NCI-H748 treated with DMSO at 0.1 percent for 48 hours (cell line): ENCODE measurements at regions not wholly inside any gene's neighbourhood (a gene's known extent, or its start where the extent isn't known, plus 50 kb on each side); places are given as distances from the start of the nearest gene placed in this dataset.

Source experiments
- DNase-seq: peaks from one replicate; lab custom pipeline; 2025; lab: John Stamatoyannopoulos, UW

DNA sequence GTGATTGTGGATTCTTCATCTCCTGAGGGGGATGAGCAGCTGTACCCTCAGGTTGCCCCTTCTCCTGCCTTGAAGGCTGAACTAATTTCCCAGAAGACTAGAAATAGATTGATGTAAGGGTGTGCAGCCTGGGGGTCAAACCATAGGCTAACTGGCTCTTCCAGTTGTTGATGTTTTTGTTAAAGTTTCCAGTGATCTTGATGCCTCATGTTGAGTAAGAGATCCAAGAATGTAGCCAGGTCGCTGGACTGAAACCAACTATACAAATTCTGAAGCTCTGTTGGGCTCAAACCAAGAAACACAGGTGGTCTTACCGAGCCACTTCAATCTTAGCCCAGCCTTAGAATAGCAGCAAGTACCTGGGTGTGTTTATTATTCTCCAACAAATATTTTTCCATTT lies 391.8 kb downstream of the KLF5 start:
- DNase-seq, result no peak

DNA sequence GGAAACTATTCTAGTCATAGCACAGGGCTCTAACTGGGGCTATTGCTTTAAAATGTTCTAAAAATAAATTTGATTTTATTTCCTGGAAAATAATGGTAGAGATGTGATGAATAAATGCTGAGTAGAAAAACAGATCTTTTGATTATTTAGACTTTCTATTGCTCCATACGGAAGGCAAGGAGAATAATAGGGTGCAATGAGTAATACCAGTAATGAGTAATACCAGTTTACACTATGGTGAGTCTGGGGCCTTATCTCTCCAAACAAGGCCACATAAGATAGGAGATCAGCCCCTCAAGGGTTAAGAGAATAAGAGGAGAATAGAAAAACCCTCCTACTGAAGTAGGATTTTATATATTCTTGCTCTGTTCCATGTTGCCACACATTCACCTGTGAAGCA lies 390.4 kb downstream of the KLF5 start:
- no peak for DNase-seq

- no peak for DNase-seq
Observed at GRCh38 chr13:73440296-73440895, 381.6 kb downstream of the KLF5 start.

DNA sequence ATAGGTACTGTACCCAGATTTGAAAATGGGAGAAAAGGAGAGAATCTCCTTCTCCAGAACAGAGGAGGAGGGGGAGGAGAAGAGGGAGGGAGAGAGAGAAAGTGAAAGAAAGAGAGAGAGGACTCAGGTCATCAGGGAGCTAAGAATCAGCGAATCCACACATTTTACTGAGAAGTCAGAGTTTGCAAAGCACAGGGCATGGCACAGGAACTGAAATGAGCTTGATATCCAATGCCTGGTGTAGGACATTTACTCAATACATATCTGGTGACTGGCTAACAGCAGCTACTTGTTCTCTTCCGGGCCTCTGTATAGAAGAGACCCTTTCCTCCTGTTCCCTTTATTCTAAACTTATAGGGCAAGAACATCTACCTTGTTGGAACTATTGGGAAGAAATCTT lies 375.1 kb downstream of the KLF5 start:
- DNase-seq, result no peak

- DNase-seq, result no peak
Observed at GRCh38 chr13:73433458-73433857, 374.7 kb downstream of the KLF5 start.

DNA sequence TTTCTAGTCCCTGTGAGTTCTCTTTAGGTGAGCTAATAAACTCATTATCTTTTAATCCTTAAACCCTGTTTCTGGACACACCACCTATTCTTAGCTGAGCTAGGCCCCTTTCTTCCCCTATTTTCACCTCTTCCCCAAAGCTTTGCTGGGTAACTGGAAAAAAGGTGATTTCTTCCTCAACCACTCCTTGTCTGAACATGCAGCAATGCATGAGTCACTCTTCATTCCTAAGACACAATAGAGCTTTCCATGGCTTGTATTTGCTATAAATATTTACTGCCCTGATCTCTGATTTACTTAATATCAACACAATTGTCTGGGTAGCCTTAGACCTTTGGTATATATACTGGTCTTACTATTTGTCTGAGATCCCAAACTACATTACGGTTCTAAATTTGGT lies 370.9 kb downstream of the KLF5 start:
- no peak for DNase-seq

DNA sequence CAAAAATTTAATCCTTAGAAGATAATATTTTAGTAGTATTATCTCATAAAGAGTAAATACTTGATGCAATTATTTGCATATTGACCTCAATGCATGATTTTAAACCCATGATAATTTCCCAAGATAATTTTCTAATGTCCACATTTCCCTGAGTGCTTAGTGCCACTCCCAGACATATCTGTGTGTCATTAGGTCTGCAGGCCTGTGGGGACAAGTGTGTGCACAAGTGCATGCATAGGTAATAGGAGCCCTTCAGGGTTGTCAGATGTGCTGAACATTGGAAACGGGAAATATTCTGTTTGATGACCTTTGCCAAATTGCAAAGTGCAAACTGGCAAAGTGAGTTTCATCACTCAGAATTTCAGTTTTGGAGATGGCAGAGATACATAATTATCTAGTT lies 369.9 kb downstream of the KLF5 start:
- no peak for DNase-seq

- no peak for DNase-seq
Observed at GRCh38 chr13:73428137-73428536, 369.3 kb downstream of the KLF5 start.

DNA sequence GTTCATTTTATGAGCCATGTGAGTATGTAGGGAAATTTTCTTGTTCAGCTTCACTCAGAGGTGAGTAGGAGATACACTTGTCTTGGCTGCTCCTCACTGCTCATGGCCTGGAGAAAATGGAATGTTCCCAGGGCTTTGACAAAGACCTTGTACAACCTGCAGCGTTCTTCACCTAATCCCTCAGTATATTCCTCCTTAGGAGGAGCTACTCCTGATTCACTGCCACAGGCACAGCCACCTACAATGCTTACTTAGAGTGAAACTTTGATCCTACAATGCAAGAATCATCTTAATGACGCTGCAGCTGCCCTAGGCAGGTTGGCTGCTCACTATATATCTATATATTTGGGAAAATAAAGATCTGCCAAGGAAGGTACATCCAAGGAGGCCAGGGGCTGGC lies 364.2 kb downstream of the KLF5 start:
- DNase-seq, result no peak

DNA sequence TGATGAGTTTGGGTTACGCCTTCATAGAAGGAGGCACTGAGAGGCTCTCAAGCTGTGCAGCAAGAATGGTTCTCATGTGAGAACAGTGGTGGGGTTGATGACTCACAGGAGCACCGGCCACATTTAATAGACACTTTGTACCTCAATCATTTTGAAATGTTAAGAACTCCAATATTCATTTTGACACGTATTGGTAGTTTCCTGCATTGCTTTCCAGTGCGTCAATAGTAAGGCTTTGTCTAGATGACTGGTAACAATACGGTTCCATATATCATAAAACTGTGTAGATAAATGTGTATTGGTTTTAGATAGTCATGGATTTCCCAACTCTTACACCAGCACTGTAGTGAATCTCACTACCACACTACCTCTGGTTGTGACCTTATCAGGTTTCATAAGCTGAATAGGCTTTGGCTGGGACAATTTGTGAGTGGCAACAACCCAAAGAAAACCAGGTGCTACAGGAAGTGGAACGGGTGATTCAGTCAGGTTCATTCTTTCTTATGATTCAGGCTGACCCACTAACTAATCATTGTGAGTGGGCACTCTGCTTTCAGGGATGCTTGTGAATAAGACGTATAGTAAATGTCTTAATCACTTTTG lies 362.6 kb downstream of the KLF5 start:
- DNase-seq, result no peak

- DNase-seq, result no peak
Observed at GRCh38 chr13:73419186-73419585, 360.4 kb downstream of the KLF5 start.

GRCh38 chr13:73417012-73417615 lies 358.3 kb downstream of the KLF5 start:
- DNase-seq, result peak; percentile 36

DNA sequence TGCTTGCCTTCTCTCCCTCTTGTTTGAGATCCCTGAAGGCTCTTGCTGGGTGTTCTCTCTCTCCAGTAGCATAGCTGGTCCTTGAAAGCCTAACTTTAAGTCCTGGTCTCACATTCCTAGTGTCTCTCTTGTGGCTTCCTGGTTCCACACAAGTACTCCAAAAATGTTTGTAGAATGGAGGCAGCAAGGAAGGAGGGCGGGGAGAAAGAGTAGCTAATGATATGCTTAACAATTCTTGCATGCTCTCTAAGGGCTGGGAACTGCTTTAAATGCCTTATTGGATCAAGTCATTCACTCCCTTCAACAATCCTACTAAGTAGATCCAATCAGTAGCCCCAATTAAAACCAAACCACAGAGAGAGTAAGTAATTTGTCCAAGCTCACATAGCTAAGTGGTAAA lies 357.3 kb downstream of the KLF5 start:
- DNase-seq, result no peak

DNA sequence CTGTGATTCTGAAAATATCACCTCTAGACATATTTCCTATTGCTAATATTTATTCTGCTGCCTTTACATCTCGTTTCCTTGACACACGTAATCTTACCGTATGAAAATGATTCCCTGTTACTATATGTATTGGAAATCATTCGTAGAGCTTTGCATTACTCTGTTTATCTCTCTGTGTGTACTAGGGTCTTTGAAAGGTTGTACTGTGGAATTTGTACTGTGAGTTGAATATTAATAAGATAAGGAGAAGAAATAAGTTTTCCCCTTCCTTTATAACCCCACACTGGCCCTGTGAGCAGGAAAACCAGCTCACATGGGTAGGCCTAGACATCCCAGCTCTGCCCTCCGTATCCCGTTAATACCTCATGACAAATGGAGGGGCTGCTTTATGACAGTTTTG lies 354.9 kb downstream of the KLF5 start:
- DNase-seq, result no peak

- DNase-seq, result no peak
Observed at GRCh38 chr13:73412933-73413332, 354.1 kb downstream of the KLF5 start.

- peak; percentile 59 for DNase-seq
Observed at GRCh38 chr13:73411067-73411809, 352.4 kb downstream of the KLF5 start.

DNA sequence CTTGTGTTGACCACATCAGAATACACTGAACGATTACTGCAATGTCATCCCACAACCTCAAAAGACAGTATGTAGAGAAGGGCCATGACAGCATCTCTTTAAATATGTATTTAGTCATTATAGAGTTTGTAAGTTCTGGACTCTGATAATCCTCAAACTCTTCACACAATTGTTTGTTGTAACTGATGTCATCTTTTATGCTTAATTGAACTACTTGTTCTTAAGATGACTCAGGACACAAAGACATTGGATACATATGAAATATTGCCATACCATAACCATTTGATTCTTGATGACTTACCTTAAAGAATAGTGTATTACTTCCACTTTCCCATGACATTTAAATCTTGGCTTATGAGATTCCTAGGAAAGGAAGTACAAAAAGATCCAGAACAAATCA lies 347.6 kb downstream of the KLF5 start:
- no peak for DNase-seq

- no peak for DNase-seq
Observed at GRCh38 chr13:73404581-73404980, 345.8 kb downstream of the KLF5 start.

DNA sequence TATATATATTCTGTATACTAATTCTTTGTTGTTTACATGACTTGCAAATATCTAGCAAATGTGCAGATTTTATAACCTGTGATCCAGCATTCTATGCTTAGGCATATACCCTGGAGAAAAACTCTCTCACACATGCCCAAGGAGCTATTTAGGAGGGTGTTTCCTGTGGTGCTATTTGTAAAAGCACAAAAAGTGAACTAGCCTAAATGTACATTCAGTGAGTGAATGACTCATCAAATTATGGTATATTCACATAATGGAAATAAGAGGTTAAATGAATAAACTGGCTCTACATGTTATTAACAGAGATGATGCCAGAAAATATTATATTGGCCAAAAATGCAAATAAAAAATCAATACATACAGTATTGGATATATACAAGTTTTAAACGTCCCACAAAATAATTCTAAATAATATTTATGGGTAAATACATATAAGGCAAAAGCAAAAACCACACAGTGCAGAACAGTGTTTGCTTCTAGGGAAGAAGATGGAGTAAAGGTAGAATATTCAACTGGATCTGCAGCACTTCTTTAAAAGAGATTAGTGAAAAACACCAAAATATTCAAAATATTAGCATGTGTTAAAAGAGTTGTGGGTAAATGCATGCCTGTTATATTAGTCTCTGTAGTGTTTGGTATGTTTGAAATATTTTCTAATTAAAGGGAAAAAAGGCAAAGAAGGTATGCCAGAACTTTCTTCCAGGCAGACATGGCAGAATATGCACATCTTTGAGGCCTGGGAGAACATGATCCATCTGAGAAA lies 344.7 kb downstream of the KLF5 start:
- no peak for DNase-seq

- DNase-seq, result no peak
Observed at GRCh38 chr13:73401769-73402168, 343.0 kb downstream of the KLF5 start.

DNA sequence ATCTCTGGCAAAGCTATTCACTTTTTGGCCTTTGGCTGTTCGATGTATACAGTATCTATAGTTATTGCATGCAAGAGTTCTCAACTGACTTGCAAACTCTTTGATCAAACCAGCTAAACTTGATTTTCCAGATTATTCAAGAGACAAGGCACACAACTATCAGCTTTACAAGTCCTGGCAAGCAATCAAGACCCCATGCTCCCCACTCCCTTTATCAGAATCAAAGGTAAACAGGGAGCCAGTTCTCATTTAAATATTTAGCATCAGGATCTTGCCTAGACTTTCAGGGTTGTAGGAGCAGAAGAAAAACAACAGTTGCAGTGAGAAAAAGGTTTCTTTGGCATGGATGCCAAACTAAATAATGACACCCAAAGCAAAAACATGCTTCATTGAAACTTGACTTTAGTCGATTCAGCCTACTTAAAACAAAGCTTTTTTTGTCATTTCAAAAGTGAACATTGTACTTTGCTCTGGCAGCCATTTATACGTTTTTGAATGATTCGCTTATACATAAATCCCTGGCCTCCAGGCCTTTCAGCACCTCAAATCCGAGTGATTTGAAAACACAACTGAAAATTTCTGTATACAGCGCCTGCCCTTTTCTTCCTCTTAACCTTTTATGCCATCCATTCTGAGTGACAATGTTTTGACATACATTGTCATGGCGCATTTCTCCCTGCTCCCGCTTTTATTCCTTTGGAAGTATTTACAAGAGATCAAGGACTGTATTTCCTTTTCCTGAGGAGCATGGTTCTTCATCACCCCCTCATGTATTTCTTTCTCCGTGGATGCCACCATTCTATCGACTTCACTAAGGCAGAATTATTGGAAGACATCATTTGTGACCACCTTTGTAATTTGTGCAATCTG lies 340.8 kb downstream of the KLF5 start:
- DNase-seq, result peak; percentile 72
